ENCODE measurements at regions not wholly inside any gene's neighbourhood (a gene's known extent, or its start where the extent isn't known, plus 50 kb on each side); places are given as distances from the start of the nearest gene placed in this dataset.
"Not testable (repeated sequence)": the region's sequence is repeated elsewhere in the genome, so short reads cannot be mapped to it uniquely, and the experiment has no call there.

- no peaks in the 10 kb centered on the region for H4K20me1 ChIP-seq (ENCODE audit: control insufficient read depth, insufficient read depth, low read depth, low read length)
- no peaks in the 10 kb centered on the region for H3F3A ChIP-seq (ENCODE audit: control insufficient read depth, insufficient read depth)
- TF ChIP-seq EZH2phosphoT487 (IDR thresholded peaks at IDR 0.05; ENCODE audit: borderline replicate concordance, low read length), result no peak
- no peak overlapping the region for H3K4me2 ChIP-seq (ENCODE audit: low read length)
- no peaks in the 10 kb centered on the region for H3K9me2 ChIP-seq (replicated peaks; ENCODE audit: control insufficient read depth, low read length)
- no peaks in the 10 kb centered on the region for H3K27me3 ChIP-seq (ENCODE audit: control insufficient read depth, low read length)
- no peak overlapping the region for H3K4me3 ChIP-seq (ENCODE audit: low read length)
- no peaks in the 10 kb centered on the region for H3K36me3 ChIP-seq (ENCODE audit: control insufficient read depth, low read length)
- no peaks in the 10 kb centered on the region for H3K4me1 ChIP-seq (ENCODE audit: control insufficient read depth, low read length)
- no peak overlapping the region for H3K27ac ChIP-seq (ENCODE audit: low read depth, low read length)
- H3K9me3 ChIP-seq (ENCODE audit: control insufficient read depth, insufficient read depth, low read length), result no peaks in the 10 kb centered on the region
- H3K79me2 ChIP-seq (ENCODE audit: control insufficient read depth, low read length), result no peaks in the 10 kb centered on the region
Measured at GRCh38 chr4:149194061-149194460, 621.6 kb downstream of the IQCM start.

DNA sequence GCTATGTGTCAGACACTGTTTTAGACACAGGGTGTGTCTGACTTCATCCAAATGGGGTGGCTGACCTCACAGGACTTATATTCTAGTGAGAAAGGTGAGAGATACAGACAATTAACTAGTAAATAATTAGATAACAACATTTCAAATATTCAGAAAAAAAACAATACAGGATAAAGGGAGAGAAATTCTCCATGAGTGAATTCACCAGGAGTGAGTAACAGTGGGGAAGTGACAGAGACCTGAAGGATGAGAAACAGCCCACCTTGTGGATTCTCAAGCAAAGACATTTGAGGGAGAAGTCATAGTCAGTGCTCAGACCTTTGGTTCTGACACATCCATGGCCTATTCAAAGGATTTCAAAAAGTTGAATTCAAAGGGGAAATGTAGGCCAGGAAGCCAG, 627.9 kb downstream of the IQCM start:
- no peaks in the 10 kb centered on the region for H3K9me3 ChIP-seq (ENCODE audit: control insufficient read depth, insufficient read depth, low read length)
- no peak overlapping the region for H3K4me3 ChIP-seq (ENCODE audit: low read length)
- H3K4me2 ChIP-seq (ENCODE audit: low read length), result no peak overlapping the region
- no peaks in the 10 kb centered on the region for H3K9me2 ChIP-seq (replicated peaks; ENCODE audit: control insufficient read depth, low read length)
- H3K27me3 ChIP-seq (ENCODE audit: control insufficient read depth, low read length), result no peaks in the 10 kb centered on the region
- H3K36me3 ChIP-seq (ENCODE audit: control insufficient read depth, low read length), result no peaks in the 10 kb centered on the region
- no peaks in the 10 kb centered on the region for H3F3A ChIP-seq (ENCODE audit: control insufficient read depth, insufficient read depth)
- H3K4me1 ChIP-seq (ENCODE audit: control insufficient read depth, low read length), result no peaks in the 10 kb centered on the region
- H3K27ac ChIP-seq (ENCODE audit: low read depth, low read length), result no peak overlapping the region
- H4K20me1 ChIP-seq (ENCODE audit: control insufficient read depth, insufficient read depth, low read depth, low read length), result no peaks in the 10 kb centered on the region
- TF ChIP-seq EZH2phosphoT487 (IDR thresholded peaks at IDR 0.05; ENCODE audit: borderline replicate concordance, low read length), result no peak
- TF ChIP-seq, protein P1, sequence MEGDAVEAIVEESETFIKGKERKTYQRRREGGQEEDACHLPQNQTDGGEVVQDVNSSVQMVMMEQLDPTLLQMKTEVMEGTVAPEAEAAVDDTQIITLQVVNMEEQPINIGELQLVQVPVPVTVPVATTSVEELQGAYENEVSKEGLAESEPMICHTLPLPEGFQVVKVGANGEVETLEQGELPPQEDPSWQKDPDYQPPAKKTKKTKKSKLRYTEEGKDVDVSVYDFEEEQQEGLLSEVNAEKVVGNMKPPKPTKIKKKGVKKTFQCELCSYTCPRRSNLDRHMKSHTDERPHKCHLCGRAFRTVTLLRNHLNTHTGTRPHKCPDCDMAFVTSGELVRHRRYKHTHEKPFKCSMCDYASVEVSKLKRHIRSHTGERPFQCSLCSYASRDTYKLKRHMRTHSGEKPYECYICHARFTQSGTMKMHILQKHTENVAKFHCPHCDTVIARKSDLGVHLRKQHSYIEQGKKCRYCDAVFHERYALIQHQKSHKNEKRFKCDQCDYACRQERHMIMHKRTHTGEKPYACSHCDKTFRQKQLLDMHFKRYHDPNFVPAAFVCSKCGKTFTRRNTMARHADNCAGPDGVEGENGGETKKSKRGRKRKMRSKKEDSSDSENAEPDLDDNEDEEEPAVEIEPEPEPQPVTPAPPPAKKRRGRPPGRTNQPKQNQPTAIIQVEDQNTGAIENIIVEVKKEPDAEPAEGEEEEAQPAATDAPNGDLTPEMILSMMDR (IDR thresholded peaks at IDR 0.05; ENCODE audit: low read depth, low read length, poor library complexity, severe bottlenecking), result no peak
- no peaks in the 10 kb centered on the region for H3K79me2 ChIP-seq (ENCODE audit: control insufficient read depth, low read length)

DNA sequence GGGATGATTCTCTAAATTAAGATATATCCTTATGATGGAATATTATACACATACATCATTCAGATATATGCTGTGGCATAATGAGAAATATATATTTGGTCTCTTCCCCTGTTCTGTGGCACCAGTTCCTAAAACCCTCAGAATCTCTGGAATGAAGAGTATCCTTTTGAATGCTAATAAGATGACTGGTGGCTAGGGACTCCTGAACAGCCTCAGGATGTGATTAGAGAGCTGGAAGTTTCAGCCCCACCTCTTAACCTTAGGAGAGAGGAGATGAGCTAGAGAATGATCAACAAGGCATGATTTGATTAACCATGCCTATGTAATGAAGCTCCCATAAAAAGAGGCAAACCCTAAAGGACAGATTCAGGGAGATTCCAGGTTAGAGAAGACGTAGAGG, 632.0 kb downstream of the IQCM start:
- H3K36me3 ChIP-seq (ENCODE audit: control insufficient read depth, low read length), result no peaks in the 10 kb centered on the region
- no peak overlapping the region for H3K4me3 ChIP-seq (ENCODE audit: low read length)
- H3K79me2 ChIP-seq (ENCODE audit: control insufficient read depth, low read length), result no peaks in the 10 kb centered on the region
- H3K27ac ChIP-seq (ENCODE audit: low read depth, low read length), result no peak overlapping the region
- TF ChIP-seq, protein P1 (IDR thresholded peaks at IDR 0.05; ENCODE audit: low read depth, low read length, poor library complexity, severe bottlenecking), result no peak
- no peak for TF ChIP-seq EZH2phosphoT487 (IDR thresholded peaks at IDR 0.05; ENCODE audit: borderline replicate concordance, low read length)
- no peaks in the 10 kb centered on the region for H3K4me1 ChIP-seq (ENCODE audit: control insufficient read depth, low read length)
- no peaks in the 10 kb centered on the region for H3K27me3 ChIP-seq (ENCODE audit: control insufficient read depth, low read length)
- H3K9me2 ChIP-seq (replicated peaks; ENCODE audit: control insufficient read depth, low read length), result no peaks in the 10 kb centered on the region
- H3K4me2 ChIP-seq (ENCODE audit: low read length), result no peak overlapping the region
- no peaks in the 10 kb centered on the region for H3F3A ChIP-seq (ENCODE audit: control insufficient read depth, insufficient read depth)
- no peaks in the 10 kb centered on the region for H4K20me1 ChIP-seq (ENCODE audit: control insufficient read depth, insufficient read depth, low read depth, low read length)
- H3K9me3 ChIP-seq (ENCODE audit: control insufficient read depth, insufficient read depth, low read length), result no peaks in the 10 kb centered on the region

DNA sequence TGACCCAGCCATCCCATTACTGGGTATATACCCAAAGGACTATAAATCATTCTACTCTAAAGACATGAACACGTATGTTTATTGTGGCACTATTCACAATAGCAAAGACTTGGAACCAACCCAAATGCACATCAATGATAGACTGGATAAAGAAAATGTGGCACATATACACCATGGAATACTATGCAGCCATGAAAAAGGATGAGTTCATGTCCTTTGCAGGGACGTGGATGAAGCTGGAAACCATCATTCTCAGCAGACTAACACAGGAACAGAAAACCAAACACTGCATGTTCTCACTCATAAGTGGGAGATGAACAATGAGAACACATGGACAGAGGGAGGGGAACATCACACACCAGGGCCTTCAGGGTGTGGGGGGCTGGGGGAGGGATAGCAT, 634.2 kb downstream of the IQCM start:
- H3K4me1 ChIP-seq (ENCODE audit: control insufficient read depth, low read length); H3K4me2 ChIP-seq (ENCODE audit: low read length); H3K4me3 ChIP-seq (ENCODE audit: low read length); H3K36me3 ChIP-seq (ENCODE audit: control insufficient read depth, low read length); H3K27me3 ChIP-seq (ENCODE audit: control insufficient read depth, low read length); H3F3A ChIP-seq (ENCODE audit: control insufficient read depth, insufficient read depth); H3K9me2 ChIP-seq (replicated peaks; ENCODE audit: control insufficient read depth, low read length); H4K20me1 ChIP-seq (ENCODE audit: control insufficient read depth, insufficient read depth, low read depth, low read length); H3K9me3 ChIP-seq (ENCODE audit: control insufficient read depth, insufficient read depth, low read length); H3K79me2 ChIP-seq (ENCODE audit: control insufficient read depth, low read length); H3K27ac ChIP-seq (ENCODE audit: low read depth, low read length): not testable (repeated sequence)
